Pons (tissue), 1 donor: ENCODE measurements at regions not wholly inside any gene's neighbourhood (a gene's known extent, or its start where the extent isn't known, plus 50 kb on each side); places are given as distances from the start of the nearest gene placed in this dataset.
"Not testable (repeated sequence)": the region's sequence is repeated elsewhere in the genome, so short reads cannot be mapped to it uniquely, and the experiment has no call there.

Experiments
- DNase-seq: peaks from one replicate; pipeline ENCODE4 v3.0.0-alpha.2; 2016; ENCODE audit warnings: low spot score

DNA sequence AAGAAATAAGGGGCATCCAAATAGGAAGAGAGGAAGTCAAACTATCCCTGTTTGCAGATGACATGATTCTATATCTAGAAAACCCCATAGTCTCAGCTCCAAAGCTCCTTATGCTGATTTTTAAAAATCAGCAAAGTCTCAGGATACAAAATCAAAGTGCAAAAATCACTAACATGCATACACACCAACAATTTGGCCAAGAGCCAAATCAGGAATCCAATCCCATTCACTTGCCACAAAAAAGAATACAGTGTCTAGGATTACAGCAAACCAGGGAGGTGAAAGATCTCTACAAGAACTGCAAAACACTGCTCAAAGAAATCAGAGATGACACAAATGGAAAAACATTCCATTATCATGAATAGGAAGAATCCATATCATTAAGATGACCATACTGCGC is 155.8 kb upstream of the ARHGAP42 start:
- not testable (repeated sequence) for DNase-seq

DNA sequence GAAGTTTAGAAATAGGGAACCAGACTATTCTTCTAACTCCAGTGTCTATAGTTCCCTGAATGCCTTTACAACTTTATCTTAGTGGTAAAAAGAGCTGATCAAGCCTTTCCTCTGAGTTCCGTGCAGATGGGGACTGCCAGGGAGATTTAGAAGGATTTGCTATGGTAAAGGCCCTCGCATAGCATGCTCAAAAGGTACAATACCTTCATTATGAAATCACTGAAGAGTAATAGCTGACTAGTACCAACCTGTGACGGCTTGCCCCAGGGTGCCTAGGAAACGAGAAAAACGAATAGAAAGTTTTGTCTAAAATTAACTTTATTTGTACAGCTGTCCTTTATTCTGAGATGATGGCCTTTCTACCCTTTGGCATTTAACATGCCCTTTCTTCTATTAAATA is 150.1 kb upstream of the ARHGAP42 start:
- no peak for DNase-seq

- DNase-seq, result no peak
Measured at GRCh38 chr11:100543386-100543785, 143.7 kb upstream of the ARHGAP42 start.

DNA sequence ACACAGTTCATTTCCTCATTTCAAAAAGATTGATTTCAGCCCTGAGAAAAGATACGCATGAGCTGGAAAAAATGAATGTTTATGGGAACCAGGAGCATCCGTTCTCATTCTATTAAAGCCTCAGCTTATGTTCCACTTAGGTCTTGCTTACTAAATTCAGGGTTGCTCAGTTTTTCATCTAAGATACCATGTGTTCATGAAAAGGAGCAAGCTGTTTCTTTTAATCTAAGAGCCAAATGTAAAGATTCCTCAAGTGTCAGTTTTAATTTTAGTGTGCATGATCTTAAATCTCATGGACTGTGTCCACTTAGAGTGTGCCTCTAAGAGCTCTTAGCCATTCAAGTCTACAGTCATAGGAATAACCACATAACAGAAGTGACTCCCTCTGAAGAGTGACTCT is 141.5 kb upstream of the ARHGAP42 start:
- DNase-seq, result no peak

GRCh38 chr11:100545970-100546369 is 141.1 kb upstream of the ARHGAP42 start:
- no peak for DNase-seq

DNA sequence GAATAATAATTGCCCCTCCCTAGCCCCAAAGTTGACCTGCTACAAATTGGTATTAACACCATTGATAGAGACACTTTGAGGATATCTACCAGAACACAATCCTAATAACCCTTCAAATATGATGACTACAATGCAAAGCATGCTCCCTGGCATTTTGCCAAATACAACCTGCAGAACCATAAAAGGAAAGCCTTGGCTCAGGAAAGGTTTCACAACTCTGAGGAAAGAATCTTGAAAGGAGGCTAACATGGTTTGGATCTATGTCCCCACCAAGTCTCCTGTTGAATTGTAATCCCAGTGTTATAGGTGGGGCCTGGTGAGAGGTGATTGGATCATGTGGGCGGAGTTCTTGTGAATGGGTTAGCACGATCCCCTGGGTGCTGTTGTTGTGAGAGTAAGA is 140.4 kb upstream of the ARHGAP42 start:
- no peak for DNase-seq

DNA sequence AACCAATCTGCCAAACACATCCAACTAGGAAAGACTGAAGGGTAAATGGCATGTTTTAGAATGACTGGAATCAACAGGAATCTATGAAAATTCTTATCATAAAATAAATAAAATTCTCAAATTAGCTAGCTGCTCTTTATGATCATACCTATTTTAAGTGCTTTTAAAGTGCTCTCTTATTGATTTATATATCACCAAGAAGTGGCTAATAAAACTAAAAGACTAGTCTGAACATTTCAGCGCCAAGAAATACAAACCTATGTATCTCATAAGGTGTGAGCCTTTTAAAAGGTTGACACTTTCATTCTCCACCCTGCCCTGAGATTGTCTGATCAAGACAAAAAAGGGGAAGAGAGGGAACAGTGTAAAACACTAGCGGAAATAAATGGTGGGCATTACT is 136.8 kb upstream of the ARHGAP42 start:
- no peak for DNase-seq

DNA sequence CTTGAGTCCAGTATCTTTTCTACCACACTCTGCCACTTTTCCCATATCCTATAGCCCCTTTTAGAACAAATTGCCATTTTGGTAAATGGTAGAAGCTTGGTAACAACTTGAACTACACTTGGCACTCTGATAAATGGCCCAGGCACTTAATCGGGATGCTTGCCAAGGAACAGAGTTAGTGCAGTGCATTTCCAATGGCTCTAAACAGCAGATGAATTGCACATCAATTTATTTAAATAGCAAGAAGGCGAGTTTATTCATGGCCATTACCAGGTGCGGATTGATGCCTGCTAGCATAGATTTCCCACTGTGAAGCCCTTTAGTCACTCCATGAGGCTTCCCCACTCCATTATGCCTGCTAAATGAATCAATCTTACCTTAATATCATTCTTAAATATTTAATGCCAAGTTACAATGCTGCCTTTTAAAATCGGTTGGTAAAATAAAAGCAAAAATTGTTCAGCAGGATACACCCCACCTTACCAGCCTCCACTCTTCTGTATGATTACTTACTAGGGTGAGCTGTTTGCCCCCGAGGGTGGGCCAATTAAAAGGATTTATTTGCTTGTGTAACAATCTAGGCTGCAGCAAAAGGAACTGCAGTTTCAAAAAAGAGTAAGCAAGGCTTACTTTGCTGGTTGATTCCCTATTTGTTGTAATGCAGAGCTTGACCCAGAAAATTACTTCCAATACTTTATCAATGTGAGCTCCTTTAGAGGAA is 136.0 kb upstream of the ARHGAP42 start:
- DNase-seq, result peak; percentile 51

- no peak for DNase-seq
Measured at GRCh38 chr11:100555931-100556330, 131.2 kb upstream of the ARHGAP42 start.

- DNase-seq, result no peak
Measured at GRCh38 chr11:100556781-100557180, 130.3 kb upstream of the ARHGAP42 start.

DNA sequence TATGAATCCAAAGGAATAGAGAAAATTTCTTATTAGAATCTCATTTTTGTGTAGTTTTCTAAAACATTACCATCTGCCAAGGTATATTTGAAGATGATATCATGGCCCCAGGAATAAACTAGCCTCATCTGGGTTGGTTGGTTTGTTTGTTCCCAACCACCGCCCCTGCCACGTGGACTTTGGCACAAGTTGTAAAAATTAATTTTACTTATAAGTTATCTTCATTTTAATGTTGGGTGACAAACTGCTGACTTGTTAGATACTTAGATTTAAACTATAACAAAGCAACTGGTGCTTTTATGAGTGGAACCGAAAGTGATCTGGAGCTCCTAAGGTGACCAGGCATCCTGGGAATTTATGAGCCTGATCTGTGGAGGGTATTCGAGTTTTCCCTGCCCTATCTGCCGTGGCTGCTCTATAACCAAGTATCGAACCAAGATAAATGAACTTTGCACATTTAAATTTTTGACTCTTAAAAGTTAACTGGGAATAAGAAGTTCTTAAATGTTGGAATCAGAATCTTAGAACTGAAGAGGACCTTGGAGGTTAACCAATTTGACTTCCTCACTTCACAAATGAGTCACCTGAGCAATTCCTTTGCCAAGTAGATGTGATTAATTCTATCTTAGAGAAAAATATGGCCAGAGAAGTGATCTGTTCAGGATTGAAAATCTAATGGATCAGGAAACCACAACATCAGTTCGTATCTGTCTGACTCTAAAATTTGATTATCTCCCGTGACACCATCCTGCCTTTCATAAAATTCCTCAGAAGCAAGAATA is 129.1 kb upstream of the ARHGAP42 start:
- no peak for DNase-seq

GRCh38 chr11:100560606-100561005 is 126.5 kb upstream of the ARHGAP42 start:
- no peak for DNase-seq

DNA sequence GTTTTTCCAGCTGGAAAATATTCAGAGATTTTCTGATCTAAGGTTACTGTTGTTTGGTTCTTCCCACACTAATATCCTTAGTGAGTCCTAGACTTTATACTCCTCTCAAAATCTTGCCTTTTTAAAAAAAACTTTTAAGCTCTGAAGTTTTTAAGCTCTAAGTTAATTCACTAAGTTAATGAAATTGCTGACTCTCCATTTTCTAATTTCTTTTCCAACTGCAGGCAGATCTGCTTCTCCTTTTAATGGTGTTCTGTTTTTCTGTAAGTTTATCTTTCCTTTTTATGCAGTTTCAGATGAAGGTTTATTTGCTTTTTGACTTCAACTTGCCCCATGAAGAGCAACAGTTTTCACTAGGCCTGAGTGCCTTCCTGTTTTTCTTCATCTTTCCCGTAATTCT is 125.8 kb upstream of the ARHGAP42 start:
- no peak for DNase-seq

DNA sequence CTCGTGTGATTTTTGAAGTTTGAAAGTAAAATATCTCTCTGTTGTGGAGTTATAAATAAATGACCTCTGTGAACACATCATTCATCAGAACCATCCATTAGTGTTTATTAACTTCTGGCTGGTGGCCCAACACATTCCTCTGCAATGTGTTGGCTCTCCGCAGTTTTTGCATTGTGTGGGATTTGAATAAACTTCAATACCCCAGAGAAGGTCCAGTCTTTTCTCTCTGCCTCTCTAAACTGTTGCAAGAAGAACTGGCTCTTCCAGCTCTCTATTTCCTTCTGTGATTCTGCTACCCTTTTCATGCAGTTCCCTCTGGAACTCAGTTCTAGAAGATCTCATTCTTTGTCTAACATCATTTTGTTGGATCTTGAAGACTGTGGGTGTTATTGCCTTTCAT is 125.0 kb upstream of the ARHGAP42 start:
- no peak for DNase-seq

GRCh38 chr11:100563541-100564280 is 123.4 kb upstream of the ARHGAP42 start:
- DNase-seq, result no peak

- no peak for DNase-seq
Measured at GRCh38 chr11:100573911-100574513, 113.1 kb upstream of the ARHGAP42 start.

DNA sequence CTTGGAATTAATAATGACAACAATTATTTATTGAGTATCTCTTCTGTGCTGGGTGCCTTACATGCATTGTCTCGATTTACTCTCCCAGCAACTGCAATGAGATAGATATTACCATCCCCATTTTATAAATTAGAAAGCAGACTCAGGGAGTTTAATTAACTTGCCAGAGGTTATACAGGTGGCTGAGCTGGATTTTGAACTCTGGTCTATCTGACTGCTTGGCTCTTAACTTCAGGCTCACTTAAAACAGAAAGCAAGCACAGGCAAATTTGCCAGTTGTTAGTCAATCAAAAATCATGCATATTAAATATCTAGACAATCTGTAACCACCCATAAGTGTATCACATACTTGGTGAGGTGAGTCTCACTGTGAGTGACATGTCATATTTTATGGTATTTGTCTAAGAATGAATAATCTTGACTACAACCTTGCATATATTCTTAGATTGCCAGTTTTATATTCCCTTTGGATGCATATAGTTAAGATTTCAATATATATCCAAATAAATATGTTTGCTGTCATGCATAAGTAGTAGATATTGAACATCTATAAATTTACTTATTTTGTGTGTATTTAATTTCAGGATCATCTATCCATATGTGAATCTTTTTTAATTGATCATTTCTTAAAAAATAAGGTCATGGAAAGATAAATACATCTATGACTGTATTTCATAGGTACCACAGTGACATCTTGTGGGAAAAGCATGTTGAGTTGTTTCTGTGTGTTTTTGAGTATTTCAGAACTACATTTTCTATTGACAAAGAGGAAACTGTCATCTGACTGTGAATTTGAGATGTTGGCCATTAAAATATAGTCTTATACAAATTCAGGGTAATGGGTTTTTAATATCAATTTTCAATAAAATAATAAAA is 112.0 kb upstream of the ARHGAP42 start:
- peak; percentile 47 for DNase-seq

- DNase-seq, result peak; percentile 85
Measured at GRCh38 chr11:100575860-100576717, 111.0 kb upstream of the ARHGAP42 start.

GRCh38 chr11:100576718-100577021 is 110.4 kb upstream of the ARHGAP42 start:
- no peak for DNase-seq

GRCh38 chr11:100578831-100579311 is 108.2 kb upstream of the ARHGAP42 start:
- DNase-seq, result no peak

GRCh38 chr11:100581318-100581717 is 105.8 kb upstream of the ARHGAP42 start:
- DNase-seq, result peak; percentile 49
